Natural killer cell (primary cell): ENCODE measurements at regions not wholly inside any gene's neighbourhood (a gene's known extent, or its start where the extent isn't known, plus 50 kb on each side); places are given as distances from the start of the nearest gene placed in this dataset.
"Not testable (repeated sequence)": the region's sequence is repeated elsewhere in the genome, so short reads cannot be mapped to it uniquely, and the experiment has no call there.

Source experiments
- ATAC-seq, 3 donors: fragments of 150-1000 bp in 2 of 3; fragments of 200-7000 bp in 1 of 3; cut with Tn5 transposase; 1 replicate in 1 of 3; 2 replicates in 2 of 3; pipeline ENCODE4 v1.10.0; 2021; ENCODE audit warnings: mild to moderate bottlenecking in 2 of 3, moderate library complexity in 2 of 3
- DNase-seq, 2 donors: peaks; one replicate each; pipeline versions ENCODE4 v3.0.0 to v3.0.0-alpha.2; 2013 to 2021; ENCODE audit warnings: mixed read lengths in 1 of 2
- H3K27ac ChIP-seq: one replicate; pipeline ENCODE4 v1.5.1; 2013; ENCODE audit warnings: mild to moderate bottlenecking, low read length
- H3K27me3 ChIP-seq: one replicate; pipeline ENCODE4 v1.6.1; 2013; ENCODE audit warnings: low read length; ENCODE audit not compliant: control insufficient read depth, insufficient read depth
- H3K36me3 ChIP-seq: one replicate; pipeline ENCODE4 v1.6.1; 2013; ENCODE audit warnings: low read length; ENCODE audit not compliant: control insufficient read depth, insufficient read depth
- H3K4me1 ChIP-seq: one replicate; pipeline ENCODE4 v1.6.1; 2013; ENCODE audit warnings: low read length; ENCODE audit not compliant: control insufficient read depth, insufficient read depth
- H3K4me3 ChIP-seq: one replicate; pipeline ENCODE4 v1.5.1; 2013; ENCODE audit warnings: low read length
- H3K9me3 ChIP-seq: one replicate; pipeline ENCODE4 v1.6.1; 2013; ENCODE audit warnings: low read length; ENCODE audit not compliant: control insufficient read depth, insufficient read depth
- H3K27ac Mint-ChIP-seq, 2 donors: one replicate each; pipeline ENCODE4 v1.8.0; 2022; ENCODE audit warnings: mild to moderate bottlenecking in 2 of 2, mixed read lengths in 2 of 2, moderate library complexity in 1 of 2
- H3K27me3 Mint-ChIP-seq, 2 donors: one replicate each; pipeline ENCODE4 v1.8.0; 2022; ENCODE audit warnings: low read depth in 2 of 2, mixed read lengths in 2 of 2
- H3K36me3 Mint-ChIP-seq: one replicate; pipeline ENCODE4 v1.8.0; 2022; ENCODE audit warnings: mixed read lengths
- H3K4me1 Mint-ChIP-seq, 2 donors: one replicate each; pipeline ENCODE4 v1.8.0; 2022; ENCODE audit warnings: mixed read lengths in 2 of 2
- H3K4me3 Mint-ChIP-seq: one replicate; pipeline ENCODE4 v1.8.0; 2022; ENCODE audit warnings: mild to moderate bottlenecking, moderate library complexity, mixed read lengths
- H3K9me3 Mint-ChIP-seq, 2 donors: one replicate each; pipeline ENCODE4 v1.8.0; 2022; ENCODE audit warnings: mixed read lengths in 2 of 2
- WGBS: methylation state at CpG from one replicate; pipeline ENCODE4 v1.1.7; 2013; ENCODE audit warnings: missing lambda C conversion rate; ENCODE audit not compliant: insufficient coverage; 5-methylcytosine and 5-hydroxymethylcytosine counted together
- intact Hi-C: fragments of 100-400 bp; cut with micrococcal nuclease; formaldehyde crosslinking; loops from one replicate; pipeline ENCODE4 v1.14.2; 2022
- TF ChIP-seq, protein P1 (sequence below): fragments of 200-600 bp; IDR thresholded peaks from one replicate; pipeline ENCODE4 v1.8.0; 2022; ENCODE audit warnings: antibody characterized with exemption

DNA sequence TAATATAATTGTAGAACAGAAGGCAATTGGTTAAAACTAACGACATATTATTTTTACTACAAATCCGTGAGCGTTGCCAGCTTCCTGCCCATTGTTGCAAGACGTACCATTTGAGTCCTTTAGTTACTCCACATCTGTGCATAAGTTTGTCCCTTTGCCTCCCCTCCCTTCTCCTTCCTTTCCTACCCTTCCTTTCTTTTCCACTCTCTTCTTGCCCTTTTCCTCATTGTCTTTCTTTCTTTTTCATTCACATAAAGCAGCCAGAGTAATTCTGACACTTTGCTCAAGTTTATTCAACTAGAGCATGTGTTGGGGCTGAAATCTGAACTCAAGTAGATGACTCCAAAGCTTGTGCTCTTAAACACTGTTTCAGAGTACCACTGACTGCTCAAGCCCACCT, 239.1 kb downstream of the FOXG1 start:
- H3K4me3 ChIP-seq, result no peak overlapping the region
- no peaks in the 10 kb centered on the region for H3K4me1 Mint-ChIP-seq
- TF ChIP-seq, protein P1, sequence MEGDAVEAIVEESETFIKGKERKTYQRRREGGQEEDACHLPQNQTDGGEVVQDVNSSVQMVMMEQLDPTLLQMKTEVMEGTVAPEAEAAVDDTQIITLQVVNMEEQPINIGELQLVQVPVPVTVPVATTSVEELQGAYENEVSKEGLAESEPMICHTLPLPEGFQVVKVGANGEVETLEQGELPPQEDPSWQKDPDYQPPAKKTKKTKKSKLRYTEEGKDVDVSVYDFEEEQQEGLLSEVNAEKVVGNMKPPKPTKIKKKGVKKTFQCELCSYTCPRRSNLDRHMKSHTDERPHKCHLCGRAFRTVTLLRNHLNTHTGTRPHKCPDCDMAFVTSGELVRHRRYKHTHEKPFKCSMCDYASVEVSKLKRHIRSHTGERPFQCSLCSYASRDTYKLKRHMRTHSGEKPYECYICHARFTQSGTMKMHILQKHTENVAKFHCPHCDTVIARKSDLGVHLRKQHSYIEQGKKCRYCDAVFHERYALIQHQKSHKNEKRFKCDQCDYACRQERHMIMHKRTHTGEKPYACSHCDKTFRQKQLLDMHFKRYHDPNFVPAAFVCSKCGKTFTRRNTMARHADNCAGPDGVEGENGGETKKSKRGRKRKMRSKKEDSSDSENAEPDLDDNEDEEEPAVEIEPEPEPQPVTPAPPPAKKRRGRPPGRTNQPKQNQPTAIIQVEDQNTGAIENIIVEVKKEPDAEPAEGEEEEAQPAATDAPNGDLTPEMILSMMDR, result no peak
- no peak overlapping the region for H3K4me3 Mint-ChIP-seq
- H3K36me3 Mint-ChIP-seq, result peaks cover 5% of the 10 kb centered on the region
- no peaks in the 10 kb centered on the region for H3K27me3 Mint-ChIP-seq
- no peaks in the 10 kb centered on the region for H3K4me1 ChIP-seq
- no peaks in the 10 kb centered on the region for H3K36me3 ChIP-seq
- intact Hi-C loops, result no loop called here
- H3K27ac Mint-ChIP-seq, result no peak overlapping the region
- no peak overlapping the region for H3K27ac ChIP-seq
- no peaks in the 10 kb centered on the region for H3K9me3 ChIP-seq
- no peaks in the 10 kb centered on the region for H3K27me3 ChIP-seq
- peaks cover 10 to 18% of the 10 kb centered on the region in 2 donors for H3K9me3 Mint-ChIP-seq
- DNase-seq, result no peak
- no peak for ATAC-seq
- 76% methylated on average over 4 of the region's 4 CpGs for WGBS

DNA sequence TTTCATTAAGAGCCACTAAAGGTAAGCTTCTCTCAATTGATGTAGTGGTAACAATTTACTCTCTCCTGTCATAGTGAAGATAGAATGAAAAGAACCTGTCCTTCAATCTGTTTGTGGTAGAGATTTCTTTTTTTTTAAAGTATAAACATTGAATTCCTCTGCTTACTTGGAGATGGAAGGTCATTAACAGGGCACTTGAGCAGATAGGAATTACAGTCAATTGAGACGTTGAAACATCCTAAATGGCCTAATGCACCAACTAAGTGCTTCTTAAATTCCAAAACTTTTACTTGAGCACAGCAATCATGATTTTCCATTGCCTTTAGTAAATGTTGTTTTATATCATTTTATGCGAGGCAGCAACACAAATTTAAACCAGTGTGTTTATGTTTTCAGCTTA, 241.4 kb downstream of the FOXG1 start:
- H3K9me3 Mint-ChIP-seq, result peaks cover 16 to 21% of the 10 kb centered on the region in 2 donors
- no peaks in the 10 kb centered on the region for H3K27me3 ChIP-seq
- TF ChIP-seq, protein P1, result no peak
- no peak overlapping the region for H3K4me3 Mint-ChIP-seq
- 76% methylated on average over 2 of the region's 2 CpGs for WGBS
- no peaks in the 10 kb centered on the region for H3K36me3 ChIP-seq
- no peak overlapping the region for H3K27ac Mint-ChIP-seq
- DNase-seq, result no peak
- no peak for ATAC-seq
- peaks cover 5% of the 10 kb centered on the region for H3K36me3 Mint-ChIP-seq
- H3K27ac ChIP-seq, result no peak overlapping the region
- no peaks in the 10 kb centered on the region for H3K9me3 ChIP-seq
- intact Hi-C loops, result no loop called here
- H3K27me3 Mint-ChIP-seq, result no peaks in the 10 kb centered on the region
- H3K4me3 ChIP-seq, result no peak overlapping the region
- H3K4me1 ChIP-seq, result no peaks in the 10 kb centered on the region
- no peaks in the 10 kb centered on the region for H3K4me1 Mint-ChIP-seq

DNA sequence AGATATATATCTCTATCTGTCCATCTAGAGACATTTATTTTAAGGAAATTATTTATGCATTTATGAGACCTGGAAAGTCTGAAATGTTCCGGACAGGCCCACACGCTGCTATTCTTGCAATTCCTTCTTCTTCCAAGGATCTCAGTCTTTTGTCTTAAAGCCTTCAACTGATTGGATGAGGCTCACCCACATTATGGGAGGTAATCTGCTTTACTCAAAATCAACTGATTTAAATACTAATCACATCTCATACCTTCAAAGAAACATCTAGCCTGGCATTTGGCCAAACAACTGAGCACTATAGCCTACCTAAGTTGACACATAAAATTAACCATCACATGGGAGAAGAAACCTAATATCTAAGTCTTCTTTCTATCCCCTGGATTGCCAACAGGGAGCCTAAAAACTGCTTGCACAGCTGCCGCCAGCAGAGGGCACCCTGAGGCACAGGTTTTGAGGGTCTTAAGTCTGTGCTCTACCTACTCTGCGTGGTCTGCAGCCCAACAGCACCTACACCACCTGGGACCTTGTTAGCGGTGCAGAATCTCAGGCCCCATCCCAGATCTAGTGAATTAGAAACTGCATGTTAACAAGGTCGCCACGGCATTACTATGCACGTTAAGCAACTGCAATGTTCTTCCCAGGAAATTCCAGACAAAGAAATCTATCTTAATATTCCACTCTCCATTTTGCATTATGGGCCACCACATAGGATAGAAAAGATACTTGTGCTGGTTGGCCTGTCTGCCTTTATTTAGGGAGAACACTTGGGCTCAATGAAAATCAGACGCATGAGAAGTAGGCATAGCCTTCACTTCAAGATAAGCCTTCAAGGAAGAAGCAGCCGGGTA, 249.7 kb downstream of the FOXG1 start:
- Mint-ChIP-seq H3K36me3 (no peaks in the 10 kb centered on the region), H3K4me1 (no peaks in the 10 kb centered on the region), H3K27me3 (no peaks in the 10 kb centered on the region), H3K9me3 (peaks cover 14 to 22% of the 10 kb centered on the region in 2 donors), H3K4me3 (no peak overlapping the region), H3K27ac (no peak overlapping the region)
- no peak overlapping the region for H3K4me3 ChIP-seq
- H3K27ac ChIP-seq, result no peak overlapping the region
- intact Hi-C loops, result no loop called here
- no peaks in the 10 kb centered on the region for H3K9me3 ChIP-seq
- WGBS, result 50% methylated on average over 10 of the region's 10 CpGs
- ATAC-seq (no peak), DNase-seq (no peak)
- no peaks in the 10 kb centered on the region for H3K4me1 ChIP-seq
- TF ChIP-seq, protein P1, result no peak
- H3K27me3 ChIP-seq, result no peaks in the 10 kb centered on the region
- no peaks in the 10 kb centered on the region for H3K36me3 ChIP-seq

DNA sequence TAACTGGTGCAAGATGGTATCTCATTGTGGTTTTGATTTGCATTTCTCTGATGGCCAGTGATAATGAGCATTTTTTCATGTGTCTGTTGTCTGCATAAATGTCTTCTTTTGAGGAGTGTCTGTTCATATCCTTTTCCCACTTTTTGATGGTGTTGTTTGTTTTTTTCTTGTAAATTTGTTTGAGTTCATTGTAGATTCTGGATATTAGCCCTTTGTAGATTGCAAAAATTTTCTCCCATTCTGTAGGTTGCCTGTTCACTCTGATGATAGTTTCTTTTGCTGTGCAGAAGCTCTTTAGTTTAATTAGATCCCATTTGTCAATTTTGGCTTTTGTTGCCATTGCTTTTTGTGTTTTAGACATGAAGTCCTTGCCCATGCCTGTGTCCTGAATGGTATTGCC, 256.9 kb downstream of the FOXG1 start:
- H3K36me3 Mint-ChIP-seq, H3K27me3 Mint-ChIP-seq, H3K4me3 Mint-ChIP-seq, H3K4me1 ChIP-seq, H3K27ac Mint-ChIP-seq, H3K9me3 ChIP-seq, H3K27me3 ChIP-seq, H3K4me1 Mint-ChIP-seq, H3K4me3 ChIP-seq, H3K27ac ChIP-seq, H3K36me3 ChIP-seq, ATAC-seq, intact Hi-C loops, DNase-seq: not testable (repeated sequence)
- H3K9me3 Mint-ChIP-seq, result peaks cover 22 to 25% of the 10 kb centered on the region in 2 donors

DNA sequence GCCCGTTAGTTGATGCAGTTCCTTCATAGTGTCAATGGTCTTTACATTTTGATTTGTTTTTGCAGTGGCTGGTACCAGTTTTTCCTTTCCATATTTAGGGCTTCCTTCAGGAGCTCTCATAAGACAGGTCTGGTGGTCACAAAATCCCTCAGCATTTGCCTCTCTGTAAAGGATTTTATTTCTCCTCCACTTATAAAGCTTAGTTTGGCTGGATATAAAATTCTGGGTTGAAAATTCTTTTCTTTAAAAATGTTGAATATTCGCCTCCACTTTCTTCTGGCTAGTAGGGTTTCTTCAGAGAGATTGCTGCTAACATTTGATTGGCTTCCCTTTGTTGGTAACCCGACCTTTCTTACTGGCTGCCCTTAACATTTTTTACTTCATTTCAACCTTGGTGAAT, 260.9 kb downstream of the FOXG1 start:
- intact Hi-C loops, H3K4me3 ChIP-seq, H3K27ac ChIP-seq, DNase-seq, H3K4me3 Mint-ChIP-seq, H3K27ac Mint-ChIP-seq, H3K4me1 ChIP-seq, H3K27me3 ChIP-seq, ATAC-seq, H3K36me3 ChIP-seq, H3K4me1 Mint-ChIP-seq, H3K27me3 Mint-ChIP-seq, H3K36me3 Mint-ChIP-seq, H3K9me3 ChIP-seq: not testable (repeated sequence)
- 81% methylated on average over 2 of the region's 3 CpGs for WGBS
- H3K9me3 Mint-ChIP-seq, result peaks cover 15 to 19% of the 10 kb centered on the region in 2 donors

DNA sequence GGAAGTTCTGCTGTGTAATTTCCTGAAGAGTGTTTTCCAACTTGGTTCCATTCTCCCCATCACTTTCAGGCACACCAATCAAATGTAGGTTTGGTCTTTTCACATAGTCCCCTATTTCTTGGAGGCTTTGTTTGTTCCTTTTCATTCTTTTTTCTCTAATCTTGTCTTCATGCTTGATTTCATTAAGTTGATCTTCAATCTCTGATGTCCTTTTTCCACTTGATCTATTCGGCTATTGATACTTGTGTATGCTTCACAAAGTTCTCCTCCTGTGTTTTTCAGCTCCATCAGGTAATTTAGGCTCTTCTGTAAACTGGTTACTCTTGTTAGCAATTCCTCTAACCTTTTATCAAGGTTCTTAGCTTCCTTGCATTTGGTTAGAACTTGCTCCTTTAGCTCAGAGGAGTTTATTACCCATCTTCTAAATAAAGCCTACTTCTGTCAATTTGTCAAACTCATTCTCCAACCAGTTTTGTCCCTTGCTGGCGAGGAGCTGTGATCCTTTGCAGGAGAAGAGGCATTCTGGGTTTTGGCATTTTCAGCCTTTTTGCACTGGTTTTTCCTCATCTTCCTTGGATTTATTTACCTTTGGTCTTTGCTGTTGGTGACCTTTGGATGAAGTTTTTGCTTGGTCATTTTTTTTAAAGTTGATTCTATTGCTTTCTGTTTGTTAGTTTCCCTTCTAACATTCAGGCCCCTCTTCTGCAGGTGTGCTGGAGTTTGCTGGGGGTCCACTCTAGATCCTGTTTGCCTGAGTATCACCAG, 261.5 kb downstream of the FOXG1 start:
- H3K4me1 ChIP-seq, H3K9me3 ChIP-seq, H3K4me3 Mint-ChIP-seq, DNase-seq, H3K36me3 Mint-ChIP-seq, H3K4me3 ChIP-seq, H3K36me3 ChIP-seq, ATAC-seq, H3K4me1 Mint-ChIP-seq, H3K27ac Mint-ChIP-seq, intact Hi-C loops, H3K27me3 ChIP-seq, H3K27me3 Mint-ChIP-seq, H3K27ac ChIP-seq: not testable (repeated sequence)
- H3K9me3 Mint-ChIP-seq, result peaks cover 15 to 21% of the 10 kb centered on the region in 2 donors
- WGBS, result 71% methylated on average over 2 of the region's 2 CpGs
